ENCODE measurements at regions not wholly inside any gene's neighbourhood (a gene's known extent, or its start where the extent isn't known, plus 50 kb on each side); places are given as distances from the start of the nearest gene placed in this dataset.

DNA sequence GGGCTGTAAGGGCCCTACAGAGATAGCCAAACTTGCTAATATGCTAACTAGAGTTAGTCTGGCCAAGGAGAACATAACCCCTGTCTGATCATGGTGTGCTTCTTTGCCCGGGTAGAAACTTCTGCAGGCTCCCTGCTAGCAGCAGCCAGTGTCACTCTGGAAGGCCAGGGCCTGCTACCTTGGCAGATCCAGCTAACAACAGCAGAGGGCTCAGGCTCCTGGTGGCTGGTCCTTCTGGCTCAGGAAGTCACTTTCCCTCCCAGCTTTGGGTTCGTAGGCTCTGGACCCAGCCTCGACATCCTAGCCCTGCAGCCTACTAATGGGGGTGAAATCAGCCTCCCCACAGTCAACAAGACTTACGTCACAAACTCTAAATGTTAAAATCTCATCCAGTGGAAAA, 373.7 kb upstream of the RGMA start:
- TF ChIP-seq POLR2A (IDR thresholded peaks at IDR 0.05; ENCODE audit: low read length) (no peak), GATA1 (IDR thresholded peaks at IDR 0.05; ENCODE audit: low read depth, low read length) (no peak)
- DNase-seq = no peak

DNA sequence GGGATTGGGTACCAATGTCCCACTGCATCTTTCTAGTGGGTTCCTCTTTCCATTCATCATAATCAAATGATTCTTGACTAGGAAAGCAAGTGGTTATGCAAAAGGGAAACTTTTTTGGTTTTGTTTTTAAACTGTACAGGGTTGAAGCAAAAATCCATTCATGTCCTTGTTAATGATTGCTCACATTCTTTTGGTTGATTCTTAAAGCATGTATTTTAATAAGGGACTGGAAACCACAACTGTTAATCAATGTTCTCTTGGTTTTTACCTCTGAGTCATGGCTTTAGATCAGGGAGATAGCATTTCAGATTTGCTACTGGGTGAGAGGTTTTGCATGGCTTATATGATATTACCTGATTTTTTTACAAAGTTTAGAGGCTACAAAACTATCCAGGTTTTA, 371.7 kb upstream of the RGMA start:
- no peak for TF ChIP-seq POLR2A (IDR thresholded peaks at IDR 0.05; ENCODE audit: low read length)
- TF ChIP-seq GATA1 (IDR thresholded peaks at IDR 0.05; ENCODE audit: low read depth, low read length) = no peak
- no peak for DNase-seq

DNA sequence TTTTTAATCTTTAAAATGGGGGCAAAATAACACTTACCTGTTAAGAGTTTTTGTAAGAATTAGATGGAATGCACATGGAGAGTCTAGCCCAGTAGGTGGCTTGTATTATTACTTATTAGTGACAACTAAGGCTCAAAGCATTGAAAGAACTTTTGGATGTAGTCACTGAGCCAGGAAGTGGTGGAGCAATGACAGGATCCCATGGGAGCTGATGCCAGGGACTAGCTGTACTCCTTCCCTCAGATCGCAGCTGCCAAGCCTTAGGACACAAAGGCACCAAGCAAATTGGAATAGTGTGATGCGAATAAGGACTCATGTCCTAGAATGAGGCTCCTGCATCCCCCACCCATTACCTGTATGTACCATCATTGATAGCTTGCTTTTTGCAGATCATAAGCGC, 370.4 kb upstream of the RGMA start:
- TF ChIP-seq GATA1 (IDR thresholded peaks at IDR 0.05; ENCODE audit: low read depth, low read length) (no peak), POLR2A (IDR thresholded peaks at IDR 0.05; ENCODE audit: low read length) (no peak)
- DNase-seq = no peak

DNA sequence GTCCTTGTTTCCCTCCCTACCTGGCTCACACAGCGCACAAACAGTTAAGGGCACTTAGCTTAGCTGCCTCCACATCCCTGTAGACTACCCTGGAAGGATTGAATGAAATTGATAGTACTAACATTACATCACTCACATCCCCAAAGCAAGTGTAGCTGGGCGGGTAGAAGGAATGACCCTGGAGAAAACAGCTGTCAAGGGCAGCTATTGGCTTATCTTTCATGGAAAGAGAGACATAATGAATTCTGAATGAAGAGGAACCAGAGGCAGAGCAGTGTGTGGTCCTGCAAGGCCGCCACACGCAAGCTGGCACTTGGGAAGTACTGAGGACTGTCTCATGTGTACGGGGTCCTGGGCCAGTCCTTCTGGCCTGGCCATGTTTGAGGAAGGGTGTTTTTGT, 369.6 kb upstream of the RGMA start:
- no peak for DNase-seq
- TF ChIP-seq POLR2A (IDR thresholded peaks at IDR 0.05; ENCODE audit: low read length) (no peak), GATA1 (IDR thresholded peaks at IDR 0.05; ENCODE audit: low read depth, low read length) (no peak)

DNA sequence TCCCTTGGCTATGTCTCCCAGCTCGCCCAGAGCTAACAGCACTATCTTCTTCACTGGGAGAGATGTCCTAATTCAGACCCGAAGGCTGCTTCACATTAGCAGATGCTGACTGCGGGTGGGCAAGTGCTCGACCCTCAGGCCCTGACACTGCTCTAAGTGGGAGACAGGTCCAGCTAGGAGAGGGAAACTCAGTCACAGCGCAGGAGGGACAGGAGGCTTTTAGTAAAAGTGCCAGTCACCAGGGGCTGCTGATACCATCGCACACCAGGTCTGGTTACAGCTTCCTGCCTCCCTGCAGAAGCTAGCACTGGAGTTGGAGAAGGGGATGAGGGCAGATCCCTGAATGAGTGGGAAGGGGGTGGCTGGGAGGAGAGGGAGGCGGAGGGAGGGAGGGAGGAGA, 365.8 kb upstream of the RGMA start:
- TF ChIP-seq GATA1 (IDR thresholded peaks at IDR 0.05; ENCODE audit: low read depth, low read length) = no peak
- TF ChIP-seq POLR2A (IDR thresholded peaks at IDR 0.05; ENCODE audit: low read length) = no peak
- no peak for DNase-seq

DNA sequence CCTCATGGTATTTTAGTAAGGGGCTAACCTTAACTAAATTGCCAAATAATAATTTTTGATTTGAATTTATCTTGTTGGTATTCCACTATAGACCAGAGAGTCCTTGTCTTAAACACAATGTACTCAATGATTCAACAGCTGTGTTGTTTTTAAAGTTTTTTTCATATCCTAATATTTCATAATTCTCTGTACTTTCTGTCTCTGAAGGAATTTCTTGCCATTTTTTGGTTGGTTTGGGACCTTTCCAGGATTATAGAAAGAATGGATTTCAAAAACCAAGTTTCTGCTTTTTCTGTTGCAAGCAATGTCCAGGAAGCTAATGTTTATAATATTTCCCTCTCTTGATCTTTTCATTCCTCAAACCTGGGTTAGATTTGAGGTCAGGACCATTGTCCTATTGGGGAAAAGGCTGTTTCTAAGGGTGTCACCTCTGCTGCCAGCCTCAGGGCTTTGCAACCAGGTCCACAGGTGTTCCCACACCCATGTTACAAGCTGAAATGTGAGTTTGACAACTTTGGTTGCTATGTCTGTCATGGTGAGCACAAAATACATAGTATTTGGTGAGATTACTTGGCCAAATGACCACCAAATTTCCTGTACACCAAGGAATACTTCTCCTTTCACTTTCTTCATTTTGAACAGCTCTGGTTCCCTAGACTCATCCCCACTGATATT, 363.7 kb upstream of the RGMA start:
- no peak for TF ChIP-seq POLR2A (IDR thresholded peaks at IDR 0.05; ENCODE audit: low read length)
- TF ChIP-seq GATA1 (IDR thresholded peaks at IDR 0.05; ENCODE audit: low read depth, low read length) = no peak
- DNase-seq = no peak

DNA sequence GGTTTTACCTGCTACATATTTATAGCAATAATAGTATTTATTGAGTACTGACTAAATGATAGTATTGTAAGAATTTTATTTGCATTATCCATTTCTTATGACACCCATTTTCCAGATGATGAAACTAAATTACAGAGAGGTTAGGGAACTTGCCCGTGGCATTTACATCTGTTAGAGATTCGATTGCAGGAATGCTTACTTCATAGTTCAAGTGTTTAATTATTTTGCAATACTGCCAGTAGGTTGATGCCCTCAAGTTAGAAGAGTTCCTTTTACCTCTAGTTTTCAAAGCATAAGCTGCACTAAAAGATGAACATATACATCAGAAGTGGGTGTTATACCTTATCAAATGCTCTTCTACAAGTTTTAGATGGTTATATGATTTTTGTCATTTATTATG, 362.8 kb upstream of the RGMA start:
- DNase-seq = no peak
- no peak for TF ChIP-seq GATA1 (IDR thresholded peaks at IDR 0.05; ENCODE audit: low read depth, low read length)
- TF ChIP-seq POLR2A (IDR thresholded peaks at IDR 0.05; ENCODE audit: low read length) = no peak

DNA sequence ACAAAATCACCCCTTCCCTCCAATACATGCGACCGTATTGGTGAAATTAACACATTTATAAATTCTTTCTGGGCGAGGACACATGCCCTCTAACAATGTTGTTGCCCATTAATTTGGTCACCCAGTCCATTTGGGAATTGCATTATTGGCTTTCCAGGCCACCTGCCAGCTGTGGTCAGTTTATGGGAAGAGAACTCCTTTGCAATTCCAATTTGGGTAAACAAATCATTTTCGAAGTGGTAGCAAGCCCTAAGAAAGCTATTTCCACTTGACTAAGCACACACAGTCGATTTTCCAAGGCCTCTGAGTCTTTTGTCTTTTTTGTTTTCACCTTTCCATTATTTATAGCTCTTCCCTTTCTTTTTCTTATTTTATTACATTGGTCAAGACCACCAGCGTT, 362.3 kb upstream of the RGMA start:
- TF ChIP-seq POLR2A (IDR thresholded peaks at IDR 0.05; ENCODE audit: low read length) (no peak), GATA1 (IDR thresholded peaks at IDR 0.05; ENCODE audit: low read depth, low read length) (no peak)
- DNase-seq = no peak

DNA sequence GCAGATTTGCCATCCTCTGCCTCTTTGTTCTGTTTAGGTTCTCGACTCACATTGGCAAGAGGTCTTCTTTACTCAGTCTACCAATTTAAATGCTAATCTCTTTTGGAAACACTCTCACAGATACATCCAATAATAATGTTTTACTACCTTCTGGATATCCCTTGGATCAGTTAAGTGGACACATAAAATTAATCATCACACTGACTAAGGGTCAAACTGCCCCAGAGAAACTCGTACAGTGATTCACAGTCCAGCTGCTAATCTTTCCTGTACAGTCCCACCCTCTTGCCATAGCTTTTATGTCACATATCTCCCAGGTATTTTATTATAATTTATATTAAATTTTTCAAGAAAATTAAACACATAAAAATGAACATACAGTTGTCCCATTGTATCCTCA, 360.8 kb upstream of the RGMA start:
- no peak for DNase-seq
- TF ChIP-seq POLR2A (IDR thresholded peaks at IDR 0.05; ENCODE audit: low read length) (no peak), GATA1 (IDR thresholded peaks at IDR 0.05; ENCODE audit: low read depth, low read length) (no peak)

DNA sequence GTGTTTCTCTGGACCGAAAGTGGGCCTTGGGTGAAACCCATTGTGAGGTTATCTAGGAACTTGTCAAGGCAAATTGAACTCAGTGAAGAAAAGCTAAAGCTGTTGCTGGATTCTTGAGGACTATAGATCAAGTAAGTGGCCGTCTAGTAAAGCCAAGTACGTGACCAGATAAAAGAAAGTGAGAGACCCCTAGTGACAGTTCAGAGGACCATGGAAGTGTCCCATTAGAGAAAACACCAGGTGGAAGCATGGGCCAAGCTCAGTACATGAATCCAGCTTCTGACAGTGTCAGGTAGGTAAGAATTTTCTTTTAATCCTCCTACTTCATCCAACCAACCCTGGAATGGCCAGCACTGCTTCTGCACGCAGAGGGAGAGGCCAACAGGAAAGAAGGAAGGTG, 349.3 kb upstream of the RGMA start:
- no peak for DNase-seq
- no peak for TF ChIP-seq POLR2A (IDR thresholded peaks at IDR 0.05; ENCODE audit: low read length)
- no peak for TF ChIP-seq GATA1 (IDR thresholded peaks at IDR 0.05; ENCODE audit: low read depth, low read length)

DNA sequence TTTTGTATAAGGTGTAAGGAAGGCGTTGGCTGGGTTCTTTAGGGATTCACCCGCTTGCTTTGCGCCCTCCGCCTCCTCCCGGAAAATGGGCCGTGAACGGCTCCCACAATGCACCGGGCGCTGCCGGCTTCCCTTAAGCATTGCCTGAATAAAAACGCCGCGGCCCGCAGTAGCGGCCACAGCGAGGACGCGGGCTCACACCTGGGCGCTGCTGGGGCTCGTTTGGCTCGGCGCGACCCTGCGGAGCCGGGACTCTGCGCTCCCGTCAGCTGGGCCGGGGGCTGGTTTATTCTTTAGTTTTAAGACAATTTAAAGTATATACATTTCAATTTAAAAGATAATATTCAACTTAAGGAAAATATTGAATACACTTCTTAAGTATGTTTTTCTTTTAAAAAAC, 343.5 kb upstream of the RGMA start:
- no peak for DNase-seq
- no peak for TF ChIP-seq GATA1 (IDR thresholded peaks at IDR 0.05; ENCODE audit: low read depth, low read length)
- no peak for TF ChIP-seq POLR2A (IDR thresholded peaks at IDR 0.05; ENCODE audit: low read length)

DNA sequence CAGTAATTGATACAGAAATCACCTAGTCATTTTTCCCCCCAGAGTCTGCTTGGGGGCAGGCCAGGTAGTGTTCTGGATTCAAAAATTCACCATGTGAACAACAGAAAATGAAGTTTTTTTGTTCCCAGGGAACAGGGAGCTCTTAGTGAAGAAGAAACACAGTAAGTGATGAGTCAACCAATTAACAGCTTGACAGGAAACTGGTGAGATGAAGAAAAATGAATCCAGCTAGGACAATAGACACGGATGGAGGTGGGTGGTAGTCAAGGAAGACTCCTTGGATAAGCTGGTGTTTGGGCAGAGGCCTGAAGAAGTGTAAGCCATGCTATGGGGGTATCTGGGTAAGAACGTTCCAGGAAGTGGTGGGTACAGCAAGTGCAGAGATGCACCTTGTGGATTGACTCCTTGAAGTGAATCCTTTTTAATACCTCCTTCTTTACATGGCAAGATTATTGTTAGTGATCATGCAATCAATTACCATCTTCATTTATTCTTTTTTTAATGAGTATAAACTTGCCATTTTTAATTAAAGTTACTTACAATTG, 339.9 kb upstream of the RGMA start:
- no peak for DNase-seq
- TF ChIP-seq POLR2A (IDR thresholded peaks at IDR 0.05; ENCODE audit: low read length) (no peak), GATA1 (IDR thresholded peaks at IDR 0.05; ENCODE audit: low read depth, low read length) (no peak)

DNA sequence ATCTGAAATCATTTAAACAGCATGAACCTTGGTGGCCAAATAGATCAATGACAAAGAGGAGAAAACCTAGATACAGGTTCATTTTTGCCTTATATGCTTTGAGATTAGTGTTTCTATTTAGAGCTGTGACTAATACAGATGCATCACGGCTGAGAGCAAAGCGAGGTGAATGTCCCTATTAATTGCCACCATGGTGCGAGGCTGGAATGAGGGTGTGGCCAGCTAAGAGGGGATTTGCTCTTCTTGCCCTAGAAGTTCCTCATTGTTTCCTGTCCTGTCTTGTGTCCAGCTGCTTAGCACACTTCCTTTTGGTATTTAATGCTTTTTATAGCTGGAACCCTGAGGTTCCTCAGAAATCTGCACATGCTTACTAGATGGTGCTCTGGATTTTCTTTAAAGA, 339.1 kb upstream of the RGMA start:
- TF ChIP-seq GATA1 (IDR thresholded peaks at IDR 0.05; ENCODE audit: low read depth, low read length) (no peak), POLR2A (IDR thresholded peaks at IDR 0.05; ENCODE audit: low read length) (no peak)
- DNase-seq = no peak

DNA sequence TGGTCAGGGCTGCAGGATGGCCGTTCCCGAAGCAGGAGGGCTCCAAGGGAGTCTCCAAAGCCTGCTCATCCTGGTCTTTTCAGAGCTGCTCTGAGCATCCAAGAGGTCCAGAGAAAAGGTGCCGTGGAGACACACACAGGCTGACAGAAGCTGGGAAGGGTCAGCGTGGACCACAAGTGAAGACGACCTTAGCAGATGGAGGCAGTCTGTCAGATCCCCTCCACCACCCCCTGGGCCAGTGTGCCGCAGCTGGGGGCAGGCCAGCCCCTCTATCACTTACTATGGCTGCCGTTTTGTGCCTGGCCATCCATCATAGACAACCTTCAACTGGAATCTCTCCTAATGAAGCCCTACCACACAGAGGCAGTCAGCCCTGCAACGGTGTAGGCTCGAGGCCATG, 335.1 kb upstream of the RGMA start:
- TF ChIP-seq GATA1 (IDR thresholded peaks at IDR 0.05; ENCODE audit: low read depth, low read length) (no peak), POLR2A (IDR thresholded peaks at IDR 0.05; ENCODE audit: low read length) (no peak)
- DNase-seq = no peak

DNA sequence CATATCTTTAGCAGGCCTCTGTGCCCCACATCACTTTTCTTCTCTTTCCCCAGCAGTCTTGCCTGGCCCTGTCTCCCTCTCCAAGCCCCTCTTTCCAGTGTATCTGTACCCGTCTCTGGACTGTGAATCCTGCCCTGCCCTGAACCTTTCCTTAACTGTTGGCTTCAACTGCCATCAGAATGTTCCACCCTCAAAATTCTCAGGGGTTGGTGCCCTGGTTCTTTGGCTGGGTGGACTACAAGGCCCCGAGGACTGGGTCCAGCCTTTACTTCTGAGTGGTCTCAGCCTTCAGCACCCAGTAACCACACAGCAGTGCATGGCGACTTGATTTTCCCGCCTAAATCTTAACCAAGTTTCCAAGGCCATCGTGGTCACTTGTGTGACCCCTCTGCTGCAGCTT, 333.5 kb upstream of the RGMA start:
- no peak for DNase-seq
- TF ChIP-seq POLR2A (IDR thresholded peaks at IDR 0.05; ENCODE audit: low read length) = no peak
- no peak for TF ChIP-seq GATA1 (IDR thresholded peaks at IDR 0.05; ENCODE audit: low read depth, low read length)

Measured in erythroblast (primary cell).